GM19455 (cell line): ENCODE measurements at regions not wholly inside any gene's neighbourhood (a gene's known extent, or its start where the extent isn't known, plus 50 kb on each side); places are given as distances from the start of the nearest gene placed in this dataset.

ENCODE experiments used
- ATAC-seq: cut with Tn5 transposase; IDR thresholded peaks from one replicate; pipeline ENCODE4 v1.9.1; 2021; ENCODE audit not compliant: unreplicated experiment

DNA sequence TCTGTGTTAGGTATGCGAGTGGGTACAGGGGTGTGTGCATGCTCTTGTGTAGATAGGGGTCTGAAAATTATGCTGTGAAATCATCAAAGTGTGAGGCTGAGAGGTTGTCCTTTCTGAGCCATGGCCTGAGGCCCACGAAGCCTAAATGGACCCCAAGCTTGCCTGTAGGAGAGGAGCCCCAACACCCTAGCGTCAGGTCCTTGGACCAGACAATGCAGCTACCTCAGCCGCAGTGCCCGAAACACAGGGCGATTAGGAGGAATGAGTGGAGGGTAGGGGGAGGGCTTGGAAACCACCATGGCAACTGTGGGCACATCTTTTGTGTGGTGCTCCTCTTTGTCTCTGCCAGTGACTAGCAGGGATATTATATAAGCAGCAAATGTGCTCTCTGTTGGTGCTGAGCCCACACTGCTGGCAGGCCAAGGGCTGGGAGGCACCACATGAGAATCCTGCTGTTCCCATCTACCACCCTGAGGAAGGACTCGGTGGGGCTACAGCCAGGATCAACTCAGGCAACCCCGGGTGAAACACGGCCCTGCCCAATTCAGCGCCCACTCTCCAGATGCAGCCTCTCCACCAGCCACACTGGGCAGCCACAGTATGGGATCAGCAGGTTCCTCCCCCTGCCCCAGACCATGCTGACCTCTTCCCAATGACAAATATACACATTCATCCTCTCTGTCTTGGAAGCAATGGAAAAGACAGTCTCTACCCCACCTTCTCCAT is 84.6 kb upstream of the FSTL4 start:
- no peak for ATAC-seq

DNA sequence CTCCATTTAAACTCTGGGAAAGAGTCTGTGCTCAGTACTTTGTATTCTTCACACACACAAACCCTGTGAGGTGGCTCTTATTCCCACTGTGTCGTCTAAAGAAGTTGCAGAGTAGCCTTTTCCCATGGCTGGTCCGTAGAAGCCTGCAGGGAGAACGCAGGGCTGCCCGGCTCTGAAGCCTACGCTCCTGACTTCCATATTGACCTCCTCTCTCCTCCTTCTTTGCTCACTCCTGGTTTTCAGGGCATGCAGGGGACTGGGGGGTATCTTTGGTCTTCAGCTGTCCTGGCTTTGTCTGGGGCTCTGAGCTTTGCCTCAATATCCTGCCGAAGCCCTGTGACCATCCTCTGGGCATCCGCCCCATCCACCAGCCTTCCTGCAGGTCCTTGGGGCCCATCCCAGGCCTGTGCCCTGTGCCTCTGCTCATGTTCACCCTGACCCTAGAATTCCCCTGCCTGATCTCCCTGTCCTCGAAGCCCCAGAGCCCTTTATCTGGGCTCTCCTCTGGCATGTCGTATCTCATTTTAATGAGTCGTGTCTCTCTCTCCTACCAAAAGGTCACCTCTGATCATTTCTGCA is 83.8 kb upstream of the FSTL4 start:
- no peak for ATAC-seq

DNA sequence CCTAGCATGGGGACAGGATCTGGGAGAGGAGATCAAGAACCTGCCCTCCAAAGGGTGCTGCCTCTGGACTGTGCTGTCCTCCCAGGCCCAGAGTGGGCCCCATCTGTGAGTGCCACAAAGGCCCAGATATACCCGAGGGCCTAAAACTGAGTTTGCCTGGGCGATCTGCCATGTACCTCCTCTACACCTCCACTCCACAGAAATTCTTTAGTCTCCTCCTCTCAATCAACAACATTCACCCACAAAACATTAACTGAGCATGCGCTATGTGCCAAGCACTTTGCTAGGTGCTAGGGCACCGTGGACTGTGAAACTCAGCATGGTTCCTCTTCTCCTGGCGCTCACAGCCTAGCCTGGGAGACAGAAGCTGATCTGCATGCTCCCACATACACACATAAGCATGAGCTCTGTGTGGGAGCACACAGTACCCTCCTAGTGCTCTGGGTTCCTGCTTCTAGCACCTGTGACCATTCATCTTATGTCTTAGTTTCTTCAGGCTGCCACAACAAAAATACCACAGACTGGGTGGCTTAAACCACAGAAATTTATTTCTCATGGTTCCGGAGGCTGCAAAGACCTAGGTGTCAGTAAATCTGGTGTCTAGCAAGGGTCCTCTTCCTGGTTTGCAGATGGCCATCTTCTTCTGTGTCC is 82.0 kb upstream of the FSTL4 start:
- ATAC-seq: no peak

DNA sequence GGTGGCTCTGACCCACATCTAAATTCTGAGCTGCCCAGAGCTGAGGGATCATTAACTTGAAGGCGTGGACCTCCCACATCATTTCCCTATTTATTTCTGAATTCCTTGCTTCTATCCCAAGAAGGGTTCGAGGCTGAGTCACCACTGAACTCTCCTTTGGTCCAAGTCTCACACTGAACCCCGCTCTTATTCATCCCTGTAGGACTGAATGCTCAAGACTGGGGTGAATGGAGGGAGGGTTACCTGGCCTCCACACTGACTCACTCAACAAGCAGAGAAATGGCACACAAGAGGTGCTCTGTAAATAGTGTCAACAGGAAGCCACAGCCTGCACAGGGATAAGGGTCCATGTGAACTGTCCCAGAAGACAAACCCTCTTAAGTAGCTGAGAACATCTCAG is 79.1 kb upstream of the FSTL4 start:
- ATAC-seq: no peak

DNA sequence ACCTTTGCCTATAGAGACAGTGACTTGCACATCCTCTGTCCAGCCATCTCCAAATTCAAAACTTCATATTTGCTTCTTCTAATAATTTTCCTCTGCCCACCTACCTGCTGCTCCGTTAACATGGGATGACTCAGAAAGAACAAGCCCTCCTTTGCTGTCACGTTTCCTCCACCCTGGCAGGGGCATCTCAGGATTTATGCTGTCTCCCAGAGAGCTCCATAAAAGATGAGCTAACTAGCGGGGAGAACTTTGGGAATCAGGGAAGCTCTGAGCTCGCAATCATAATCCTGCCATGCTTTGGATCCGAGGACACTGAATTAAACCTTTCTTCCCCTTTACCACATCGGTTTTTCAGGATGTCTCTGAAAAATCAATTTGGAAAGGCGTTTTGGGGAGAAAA is 78.4 kb upstream of the FSTL4 start:
- no peak for ATAC-seq

DNA sequence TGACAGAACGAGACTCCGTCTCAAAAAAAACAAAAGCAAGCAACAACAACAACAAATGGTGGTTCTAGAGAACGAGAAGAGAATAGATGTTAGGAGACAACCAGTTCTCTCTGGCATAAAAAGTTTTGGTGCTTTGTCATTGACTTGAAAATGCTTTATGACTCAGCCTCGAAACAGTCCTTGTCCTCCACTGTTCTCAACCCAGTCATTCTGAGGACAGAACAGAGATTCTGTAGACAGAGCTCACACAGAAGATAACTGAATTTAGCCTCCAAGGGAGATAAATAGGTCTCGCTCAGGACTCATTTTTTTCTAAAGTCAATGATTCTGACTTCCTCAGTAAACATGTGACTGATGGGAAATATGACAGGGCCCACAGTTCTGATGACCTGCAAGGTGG is 76.0 kb upstream of the FSTL4 start:
- no peak for ATAC-seq

DNA sequence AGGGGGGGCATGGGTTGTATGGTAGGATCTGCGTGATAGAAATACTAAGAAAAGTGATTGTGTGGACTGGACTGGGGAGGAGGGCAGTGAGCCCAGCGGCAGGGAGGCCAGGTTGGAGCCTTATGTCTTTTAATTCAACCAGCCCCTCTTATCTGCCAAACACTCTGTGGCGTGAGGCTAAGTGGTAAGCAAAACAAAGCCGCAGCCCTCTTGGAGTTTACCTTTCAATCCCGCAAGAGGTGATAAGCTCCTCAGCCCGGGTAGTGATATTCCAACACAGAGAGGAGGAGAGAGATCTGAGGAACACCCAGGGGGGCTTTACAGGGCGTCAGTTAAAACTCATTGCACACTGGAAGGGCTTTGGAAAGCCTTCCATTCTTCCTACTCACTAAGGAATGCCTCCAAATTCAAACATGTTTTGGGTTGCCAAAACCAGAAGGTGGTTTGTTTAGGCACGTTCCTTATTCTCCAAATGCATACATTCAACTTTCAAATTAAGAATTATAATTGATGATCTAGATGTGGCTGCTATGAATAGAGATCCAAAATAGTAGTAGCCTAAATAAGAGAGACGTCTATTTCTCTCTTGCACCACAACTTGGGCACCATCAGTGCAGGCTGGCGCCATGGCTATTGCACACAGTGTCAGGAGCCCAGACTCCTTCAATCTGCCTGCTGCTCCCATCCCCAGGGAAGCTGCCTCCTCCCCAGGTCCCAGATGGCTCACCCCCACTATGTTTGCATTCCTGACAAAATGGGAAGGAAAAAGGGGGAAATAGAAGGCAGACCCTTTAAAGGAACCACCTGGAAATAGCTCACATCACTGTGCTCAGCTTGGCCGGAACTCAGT is 75.1 kb upstream of the FSTL4 start:
- ATAC-seq: no peak

DNA sequence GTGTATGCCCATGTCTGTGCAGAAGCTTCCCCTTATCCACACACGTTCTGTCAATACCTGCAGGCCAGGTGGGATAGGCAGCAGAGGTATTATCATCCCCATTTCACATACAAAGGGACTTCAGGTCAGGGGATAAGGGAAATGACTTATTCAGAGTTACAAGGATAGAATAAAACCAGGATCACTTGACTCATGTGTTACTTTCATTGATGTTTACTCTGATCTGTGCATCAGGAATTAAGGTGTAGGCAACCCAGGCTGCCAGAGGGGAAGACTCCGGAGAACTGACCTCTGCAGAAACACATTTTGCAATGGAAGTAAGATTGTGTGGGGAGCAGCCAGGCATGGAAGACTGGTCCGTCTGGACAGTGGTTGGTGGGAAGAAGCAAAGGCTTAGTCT is 74.2 kb upstream of the FSTL4 start:
- no peak for ATAC-seq

DNA sequence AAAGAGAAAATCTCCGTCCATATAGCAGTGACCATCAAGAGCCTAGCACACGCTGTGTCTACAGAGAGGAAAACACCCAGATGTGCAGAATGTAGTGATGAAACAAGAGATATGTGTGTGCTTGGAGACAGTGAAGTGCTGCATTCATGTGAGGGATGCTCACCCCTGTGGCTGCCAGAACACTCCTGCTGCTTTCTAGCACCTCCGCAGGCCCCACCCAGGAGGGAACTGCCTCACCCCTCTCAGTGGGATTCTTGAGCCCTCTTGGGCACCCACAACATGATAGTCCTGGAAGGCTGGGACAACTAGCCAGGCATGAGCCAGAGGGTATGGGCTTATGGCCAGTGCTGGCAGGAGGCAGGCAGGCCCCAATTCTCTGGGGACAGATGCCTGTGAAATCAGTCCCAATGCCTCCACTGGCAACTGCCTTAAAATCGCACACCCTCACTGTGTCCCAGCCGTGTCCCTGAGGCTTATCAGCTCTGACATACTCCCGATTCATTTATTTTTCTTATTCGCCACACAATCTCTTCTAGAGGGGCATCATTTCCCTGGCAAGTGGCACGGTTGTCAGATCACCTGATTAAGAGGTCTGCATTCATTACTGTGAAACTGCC is 73.2 kb upstream of the FSTL4 start:
- no peak for ATAC-seq

DNA sequence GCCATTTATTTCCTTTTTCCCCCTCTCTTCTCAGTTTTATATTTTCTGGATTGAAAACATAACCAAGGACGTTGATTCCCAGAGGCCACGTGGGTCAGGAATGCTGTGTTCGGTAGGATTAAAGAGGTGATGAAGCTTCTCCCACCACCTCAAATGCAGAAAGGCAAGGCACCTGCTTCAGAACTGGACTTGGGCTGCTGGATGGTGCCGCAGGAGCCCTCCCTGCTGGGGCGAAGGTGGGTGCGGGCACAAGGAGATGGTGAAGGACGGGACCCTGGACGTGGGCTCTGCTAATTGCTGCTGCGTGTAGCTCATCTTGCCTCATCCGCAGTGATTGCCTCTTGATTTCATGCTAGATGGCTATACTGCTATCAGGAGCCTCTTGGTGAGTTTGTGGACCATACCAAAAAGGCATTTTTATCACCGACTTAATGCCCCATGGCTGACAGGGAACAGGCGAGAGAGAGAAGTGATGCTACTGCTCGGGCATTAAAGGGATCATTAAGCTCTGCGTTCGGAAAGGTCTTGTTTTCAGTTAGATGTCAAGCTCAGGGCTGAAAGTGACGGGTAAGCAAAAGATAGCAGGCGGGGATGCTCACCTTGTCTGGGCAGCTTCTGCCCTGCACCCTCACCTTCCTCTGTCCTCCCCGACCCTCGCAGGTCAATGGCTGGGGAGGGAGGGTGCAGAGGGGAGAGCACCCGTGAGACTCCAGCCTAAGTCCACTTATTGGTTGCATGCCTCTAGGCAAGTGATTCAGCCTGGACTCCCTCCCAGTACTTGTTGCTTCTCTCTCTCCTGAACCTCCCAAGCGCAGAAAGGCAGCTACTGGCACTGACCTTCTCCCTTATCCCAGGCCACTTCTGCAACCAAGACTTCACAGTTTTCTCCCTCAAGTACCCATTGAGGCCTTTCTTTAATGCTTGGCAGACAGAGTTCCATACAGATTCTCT is 71.6 kb upstream of the FSTL4 start:
- no peak for ATAC-seq

DNA sequence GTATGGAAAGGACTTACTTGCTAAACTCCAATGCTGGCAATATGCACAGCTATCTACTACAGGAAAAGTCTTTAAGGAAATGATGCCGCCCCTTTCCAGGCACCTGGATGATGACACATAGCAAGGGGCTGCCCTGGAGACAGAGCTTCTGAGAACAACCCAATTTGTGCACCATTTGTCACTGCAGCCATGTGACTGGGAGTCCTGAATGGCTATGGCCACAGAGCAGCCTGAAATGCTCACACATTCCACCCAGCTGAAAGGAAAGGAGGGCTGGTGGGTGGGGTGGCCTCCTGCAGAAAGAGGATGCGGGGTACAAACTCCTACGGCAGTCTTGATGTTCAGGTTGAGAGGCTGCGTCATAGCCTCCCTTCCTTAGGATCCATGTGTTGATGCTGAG is 70.1 kb upstream of the FSTL4 start:
- no peak for ATAC-seq

DNA sequence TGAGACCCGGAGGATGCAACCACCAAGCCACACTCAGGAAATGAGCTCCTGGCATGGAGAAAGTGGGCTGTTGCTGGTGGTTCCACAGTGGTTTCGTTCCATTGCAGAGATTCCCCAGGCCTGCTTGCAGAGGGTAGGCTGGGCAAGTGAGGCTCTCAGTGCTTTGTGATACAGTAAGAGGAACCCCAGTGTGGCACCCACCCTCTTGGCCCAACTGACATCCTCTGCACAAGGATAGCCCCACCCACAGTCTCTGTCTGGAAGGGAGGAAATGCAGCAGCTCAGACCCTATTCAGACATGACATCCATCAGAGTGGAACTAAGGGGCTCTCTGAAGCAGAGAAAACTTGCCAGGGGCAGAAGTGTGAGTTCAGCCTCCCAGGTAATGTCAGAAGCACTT is 69.6 kb upstream of the FSTL4 start:
- ATAC-seq: no peak

DNA sequence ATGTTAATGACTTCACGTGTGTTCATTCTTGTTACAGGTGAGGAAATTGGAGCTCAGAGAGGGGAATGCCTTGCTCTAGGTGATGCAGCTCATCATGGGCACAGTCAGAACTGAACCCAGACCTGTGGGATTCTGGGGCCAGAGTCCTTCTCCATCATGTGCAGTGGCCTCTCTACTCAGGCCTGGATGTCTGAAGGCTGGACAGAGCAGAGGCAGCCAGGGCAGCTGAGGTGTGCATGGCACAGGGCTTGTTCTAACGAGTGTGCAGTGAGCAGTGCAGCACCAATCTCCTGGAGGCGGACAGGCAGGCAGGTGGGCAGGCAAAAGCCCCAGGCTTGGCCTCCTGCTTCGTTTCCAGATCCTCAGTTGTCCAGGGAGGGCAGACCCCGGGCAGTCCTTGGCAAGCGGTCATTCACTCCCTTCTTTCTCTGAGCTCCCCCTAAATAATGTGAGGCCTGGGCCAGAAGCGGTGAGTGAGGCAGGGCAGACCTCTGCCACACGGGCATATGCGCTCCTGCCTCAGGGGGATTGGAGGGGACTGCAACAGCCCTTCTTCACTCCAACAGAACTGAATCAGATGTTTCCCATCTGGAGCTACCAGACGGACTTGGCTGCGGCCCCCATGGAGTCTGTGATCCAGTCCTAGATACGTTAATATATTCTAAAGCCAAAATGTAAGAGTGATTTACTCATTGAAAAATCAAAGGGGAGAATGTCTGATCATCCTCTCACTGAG is 68.7 kb upstream of the FSTL4 start:
- ATAC-seq: no peak

DNA sequence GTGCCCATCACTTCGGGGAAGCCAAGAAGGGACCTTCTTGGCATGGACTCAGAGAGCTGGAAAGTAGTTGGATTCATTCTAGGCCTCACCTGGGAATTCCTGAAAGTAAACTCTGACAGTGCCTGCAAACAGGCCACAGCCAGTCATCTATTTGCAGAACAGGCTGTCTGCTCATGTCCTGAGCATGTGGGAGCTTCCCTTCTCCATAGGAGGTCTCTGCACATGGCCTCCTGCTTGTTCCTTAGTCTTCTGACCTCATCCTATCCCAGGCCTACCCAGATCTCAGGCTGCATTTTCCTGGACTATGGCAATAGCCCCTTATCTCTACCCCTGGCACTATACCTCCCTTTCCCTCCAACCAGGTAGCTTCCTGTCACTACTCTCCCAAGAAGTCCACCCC is 67.2 kb upstream of the FSTL4 start:
- ATAC-seq: no peak

DNA sequence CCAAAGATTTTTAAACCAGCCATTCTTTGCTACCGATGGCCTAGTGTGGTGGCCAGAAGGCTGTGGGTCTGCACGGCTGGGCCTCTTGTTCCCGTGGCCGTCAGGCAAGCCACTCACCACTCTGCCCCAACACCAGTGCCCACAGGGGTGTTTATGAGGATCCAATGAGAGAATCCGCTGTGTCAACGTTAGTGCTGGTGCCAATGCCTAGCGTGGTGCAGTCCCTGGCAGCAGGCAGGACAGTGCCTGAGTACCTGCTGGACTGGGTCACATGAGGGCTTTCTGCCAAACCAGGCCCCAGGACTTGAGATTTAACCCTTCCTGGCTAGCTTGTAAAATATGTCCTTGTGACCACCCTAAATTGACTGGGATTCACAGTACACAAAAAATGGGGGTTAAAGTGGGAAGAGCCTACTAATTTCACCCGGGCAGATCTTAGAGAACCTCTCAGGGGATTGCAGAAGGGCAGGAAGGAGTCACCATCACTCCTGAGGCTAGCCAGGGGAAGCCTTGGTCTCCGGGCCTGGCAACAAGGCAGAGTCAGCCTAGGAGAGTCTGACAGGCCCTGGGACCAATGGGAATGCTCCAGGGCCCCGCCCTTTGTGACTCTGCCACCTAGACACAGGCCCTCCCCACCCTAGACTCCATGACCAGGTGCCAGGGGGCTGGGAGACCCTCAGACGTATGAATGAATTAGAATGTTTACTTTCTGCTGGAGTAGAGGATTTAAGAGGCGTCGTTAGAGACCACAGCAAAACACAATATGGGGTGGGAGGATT is 63.2 kb upstream of the FSTL4 start:
- no peak for ATAC-seq

DNA sequence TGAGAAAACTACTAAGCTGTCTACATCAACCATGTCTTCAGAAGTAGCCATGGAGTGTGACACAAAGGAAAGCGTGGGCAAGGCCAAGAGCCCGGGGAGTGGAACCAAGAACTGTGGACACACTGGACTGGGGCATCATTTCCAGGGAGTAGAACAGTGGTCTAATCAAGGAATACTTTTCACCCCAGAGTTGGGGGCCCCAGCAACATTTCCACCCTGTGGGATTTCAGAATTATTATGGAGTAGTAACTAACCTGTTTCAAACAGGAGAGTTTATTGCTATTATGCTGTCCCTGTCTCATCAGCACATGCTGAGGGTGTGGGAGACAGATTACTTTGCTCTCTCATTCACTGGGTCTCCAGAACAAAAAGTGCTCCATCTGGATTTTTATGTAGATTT is 58.0 kb upstream of the FSTL4 start:
- ATAC-seq: no peak

DNA sequence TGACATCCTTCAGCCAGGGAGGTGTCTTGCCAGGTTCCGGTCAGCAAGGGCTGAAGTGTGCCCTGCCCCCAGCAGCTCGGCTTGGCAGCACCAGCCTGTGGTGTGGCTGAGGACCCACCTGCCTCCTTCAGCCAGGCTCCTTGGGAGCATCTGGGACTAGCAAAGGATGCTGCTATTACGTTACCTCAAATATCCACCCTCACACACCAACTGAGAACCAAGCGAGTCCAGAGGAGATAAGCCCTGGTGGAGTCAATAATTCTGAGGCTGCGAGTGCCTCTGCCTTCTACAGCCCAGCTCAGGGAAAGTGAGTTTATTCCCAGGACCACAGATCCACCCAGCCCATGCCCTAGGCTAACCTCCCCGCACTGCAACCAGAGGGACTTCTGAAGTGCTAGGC is 57.1 kb upstream of the FSTL4 start:
- ATAC-seq: no peak

DNA sequence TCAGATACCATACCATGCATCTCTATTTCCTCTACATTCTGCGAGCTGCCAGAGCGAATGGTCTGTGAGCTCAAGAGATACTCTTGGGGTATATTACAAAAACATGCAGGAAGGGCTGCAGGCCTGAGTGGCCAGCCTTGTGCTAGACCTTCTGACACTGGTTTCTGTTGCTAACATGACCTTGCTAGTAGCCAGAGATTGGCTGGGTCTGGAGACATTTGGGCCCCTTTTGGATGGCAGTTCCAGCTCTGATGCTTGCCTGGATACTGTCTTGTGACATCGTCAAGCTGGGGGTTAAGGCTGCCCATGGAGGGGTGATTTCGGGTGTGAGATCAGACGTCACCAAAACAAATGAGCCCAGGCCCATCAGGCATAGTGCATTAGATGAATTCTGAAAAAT is 56.1 kb upstream of the FSTL4 start:
- ATAC-seq: no peak

DNA sequence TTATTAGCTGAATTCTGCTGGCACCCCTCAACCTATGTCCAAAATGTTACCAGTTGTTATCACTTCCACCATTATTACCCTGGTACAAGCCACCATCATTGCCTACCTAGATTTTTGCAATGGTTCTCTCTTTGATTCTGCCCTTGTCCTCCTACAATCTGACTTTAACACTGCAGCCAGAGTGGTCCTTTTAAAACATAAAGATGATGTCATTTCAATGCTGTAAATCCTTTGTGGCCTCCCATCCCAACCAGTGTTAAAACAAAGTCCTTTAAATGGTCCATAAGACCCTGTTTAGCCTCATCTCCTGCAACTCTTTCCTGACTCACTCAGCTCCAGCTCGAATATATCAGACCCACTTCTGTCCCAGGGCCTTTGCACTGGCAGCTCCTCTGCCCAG is 54.9 kb upstream of the FSTL4 start:
- ATAC-seq: no peak
